Activated CD4-positive, CD25-positive, alpha-beta regulatory T cell (primary cell): ENCODE measurements at regions not wholly inside any gene's neighbourhood (a gene's known extent, or its start where the extent isn't known, plus 50 kb on each side); places are given as distances from the start of the nearest gene placed in this dataset.
"Not testable (repeated sequence)": the region's sequence is repeated elsewhere in the genome, so short reads cannot be mapped to it uniquely, and the experiment has no call there.

Experiments used
- DNase-seq, 4 experiments: peaks; one replicate each; lab custom pipeline; 2025; lab: John Stamatoyannopoulos, UW

DNA sequence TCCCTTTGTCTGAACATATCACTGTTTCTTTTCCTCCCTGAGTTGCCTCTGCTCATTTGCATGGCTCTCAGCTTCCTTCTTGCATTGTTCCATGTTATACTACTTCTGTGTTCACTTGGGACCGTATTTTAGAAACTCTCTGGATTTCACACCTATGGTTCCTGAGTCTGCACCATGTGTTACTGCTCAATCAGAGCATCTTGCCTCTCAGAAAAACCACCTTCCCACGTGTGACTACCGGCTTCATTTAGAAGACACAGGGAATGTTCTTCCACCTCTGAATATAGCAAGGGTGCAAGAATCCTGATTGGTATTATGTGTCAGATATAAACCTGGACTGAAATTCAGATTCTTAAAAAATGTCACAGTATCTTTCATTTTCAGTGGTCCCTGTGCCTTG, 731.2 kb downstream of the TDRD15 start:
- no peak for DNase-seq

DNA sequence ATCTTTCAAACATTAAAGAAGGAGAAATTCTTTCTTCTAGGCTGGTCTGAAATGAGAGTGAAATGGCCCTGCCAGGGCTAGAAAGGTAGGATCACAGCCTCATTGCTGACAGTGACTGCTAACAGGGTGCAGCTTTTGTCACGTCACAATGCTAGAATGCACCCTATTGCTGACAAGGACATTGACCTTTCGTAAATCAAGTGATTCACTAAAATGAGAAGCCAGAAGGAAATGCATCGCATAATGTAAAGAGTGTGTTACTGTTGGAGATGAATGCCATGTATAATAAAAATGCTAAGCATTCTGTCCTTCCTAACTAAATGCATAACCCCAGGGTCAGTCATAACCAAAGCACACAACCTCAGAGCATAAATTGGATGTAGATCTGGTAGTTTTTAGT, 732.9 kb downstream of the TDRD15 start:
- DNase-seq = no peak

DNA sequence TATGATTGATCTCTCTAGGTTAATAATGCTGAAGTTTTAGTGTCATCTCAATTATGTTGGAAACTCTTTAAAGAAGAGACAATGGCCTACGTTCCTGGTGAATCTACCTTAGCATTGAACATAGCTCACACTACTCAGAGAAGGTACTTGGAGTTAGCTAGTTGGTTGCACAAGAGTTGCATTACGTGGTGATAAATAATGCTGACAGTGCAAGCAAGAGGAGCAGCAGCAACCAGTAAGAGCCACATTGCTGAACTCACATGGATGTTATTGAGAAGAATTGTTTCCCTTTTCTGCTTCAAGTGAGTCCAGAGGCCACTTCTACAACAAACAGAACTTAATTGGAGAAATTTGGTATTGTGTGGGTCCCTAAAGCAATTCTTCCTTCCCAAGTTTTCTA, 737.1 kb downstream of the TDRD15 start:
- no peak for DNase-seq

DNA sequence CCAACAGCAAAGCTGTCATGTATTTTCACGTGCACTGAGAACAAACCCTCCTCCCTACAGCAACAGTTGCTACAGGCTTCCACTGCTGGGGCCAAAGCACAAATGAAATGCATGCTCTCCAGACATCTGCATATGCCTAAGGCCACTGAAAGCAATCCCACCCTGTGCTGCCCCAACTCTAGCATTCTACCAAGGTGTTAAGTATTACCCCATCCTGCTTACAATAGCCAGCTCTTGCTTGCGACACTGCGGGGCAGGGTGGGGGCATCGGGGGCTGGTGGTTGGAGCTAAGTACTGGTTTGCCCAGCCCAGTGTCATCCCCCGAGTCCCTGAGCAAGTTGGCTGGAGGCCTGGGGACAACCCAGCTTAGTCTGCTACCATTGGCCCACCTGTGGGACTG, 742.5 kb downstream of the TDRD15 start:
- no peak for DNase-seq

- DNase-seq = no peak
Observed at GRCh38 chr2:21887881-21888280, 764.1 kb downstream of the TDRD15 start.

GRCh38 chr2:21890041-21890440, 766.3 kb downstream of the TDRD15 start:
- DNase-seq = no peak

- no peak for DNase-seq
Observed at GRCh38 chr2:21890716-21891115, 766.9 kb downstream of the TDRD15 start.

GRCh38 chr2:21891191-21891590, 767.4 kb downstream of the TDRD15 start:
- no peak for DNase-seq

DNA sequence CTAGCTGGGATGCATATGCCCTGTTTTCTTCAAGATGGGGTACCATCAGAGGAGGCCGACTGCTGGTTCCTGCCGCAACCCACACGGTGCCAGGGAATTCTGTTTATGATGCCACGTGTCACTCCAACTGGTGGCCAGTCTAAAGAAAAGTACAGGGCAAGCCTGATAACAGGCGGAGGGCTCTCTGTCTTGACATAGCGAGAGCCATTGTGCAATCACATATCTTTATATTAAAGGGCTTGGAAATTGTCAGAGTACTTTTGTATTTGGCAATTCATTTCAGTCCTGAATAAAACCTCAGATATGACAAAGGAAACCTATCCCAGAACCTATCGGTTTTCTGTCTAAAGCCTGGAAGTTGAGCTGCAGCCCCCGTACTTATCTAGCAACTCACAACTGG, 768.4 kb downstream of the TDRD15 start:
- no peak for DNase-seq

GRCh38 chr2:21895200-21895599, 771.4 kb downstream of the TDRD15 start:
- DNase-seq = no peak

DNA sequence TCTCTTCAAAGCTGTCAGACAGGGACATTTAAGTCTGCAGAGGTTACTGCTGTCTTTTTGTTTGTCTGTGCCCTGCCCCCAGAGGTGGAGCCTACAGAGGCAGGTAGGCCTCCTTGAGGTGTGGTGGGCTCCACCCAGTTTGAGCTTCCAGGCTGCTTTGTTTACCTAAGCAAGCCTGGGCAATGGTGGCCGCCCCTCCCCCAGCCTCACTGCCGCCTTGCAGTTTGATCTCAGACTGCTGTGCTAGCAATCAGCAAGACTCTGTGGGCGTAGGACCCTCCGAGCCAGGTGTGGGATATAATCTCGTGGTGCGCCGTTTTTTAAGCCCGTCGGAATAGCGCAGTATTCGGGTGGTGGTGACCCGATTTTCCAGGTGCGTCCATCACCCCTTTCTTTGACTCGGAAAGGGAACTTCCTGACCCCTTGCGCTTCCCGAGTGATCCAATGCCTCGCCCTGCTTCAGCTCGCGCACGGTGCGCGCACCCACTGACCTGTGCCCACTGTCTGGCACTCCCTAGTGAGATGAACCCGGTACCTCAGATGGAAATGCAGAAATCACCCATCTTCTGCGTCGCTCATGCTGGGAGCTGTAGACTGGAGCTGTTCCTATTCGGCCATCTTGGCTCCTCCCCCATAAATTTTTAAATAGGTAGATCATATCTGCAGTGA, 785.1 kb downstream of the TDRD15 start:
- not testable (repeated sequence) for DNase-seq

GRCh38 chr2:21910832-21911507, 787.2 kb downstream of the TDRD15 start:
- DNase-seq = no peak

DNA sequence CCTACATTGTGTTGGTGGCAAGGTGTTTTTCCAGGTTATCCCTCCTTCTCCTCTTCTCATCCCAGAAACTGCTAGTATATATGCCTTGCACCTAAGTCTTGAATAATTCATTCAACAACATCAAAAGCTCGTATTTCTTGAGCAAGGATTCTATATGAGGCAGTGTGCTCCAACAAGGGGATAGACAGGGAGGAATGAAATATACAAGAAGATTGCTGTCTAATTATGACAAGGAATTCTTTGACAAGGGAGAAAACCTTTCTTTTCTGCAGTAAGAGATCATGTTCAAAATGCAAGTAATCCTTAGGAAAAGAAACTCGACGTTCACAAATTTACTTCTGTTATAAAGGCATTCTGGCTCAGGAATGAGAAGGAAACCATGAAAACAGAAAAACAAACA, 788.6 kb downstream of the TDRD15 start:
- DNase-seq = no peak

GRCh38 chr2:21915201-21915600, 791.4 kb downstream of the TDRD15 start:
- DNase-seq = no peak

- no peak for DNase-seq
Observed at GRCh38 chr2:21916934-21917522, 793.3 kb downstream of the TDRD15 start.

DNA sequence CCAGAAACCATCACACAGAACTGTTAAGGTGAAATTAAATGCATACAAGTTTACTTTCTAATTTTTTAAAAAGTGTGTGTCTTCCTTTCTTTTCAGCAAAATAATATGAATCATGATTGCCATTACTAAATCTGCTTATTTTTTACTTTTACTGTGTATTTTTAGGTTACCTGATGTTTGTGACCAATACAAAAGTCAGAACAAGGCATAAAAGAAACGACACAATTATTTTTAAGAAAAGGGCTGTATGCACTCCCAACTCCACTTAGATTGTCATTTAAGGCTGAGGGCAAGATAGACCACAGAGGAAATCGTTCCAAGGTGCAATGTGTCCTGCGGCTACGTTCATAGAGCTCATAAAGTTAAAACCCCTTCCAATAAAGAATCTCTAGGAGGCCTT, 797.0 kb downstream of the TDRD15 start:
- no peak for DNase-seq

DNA sequence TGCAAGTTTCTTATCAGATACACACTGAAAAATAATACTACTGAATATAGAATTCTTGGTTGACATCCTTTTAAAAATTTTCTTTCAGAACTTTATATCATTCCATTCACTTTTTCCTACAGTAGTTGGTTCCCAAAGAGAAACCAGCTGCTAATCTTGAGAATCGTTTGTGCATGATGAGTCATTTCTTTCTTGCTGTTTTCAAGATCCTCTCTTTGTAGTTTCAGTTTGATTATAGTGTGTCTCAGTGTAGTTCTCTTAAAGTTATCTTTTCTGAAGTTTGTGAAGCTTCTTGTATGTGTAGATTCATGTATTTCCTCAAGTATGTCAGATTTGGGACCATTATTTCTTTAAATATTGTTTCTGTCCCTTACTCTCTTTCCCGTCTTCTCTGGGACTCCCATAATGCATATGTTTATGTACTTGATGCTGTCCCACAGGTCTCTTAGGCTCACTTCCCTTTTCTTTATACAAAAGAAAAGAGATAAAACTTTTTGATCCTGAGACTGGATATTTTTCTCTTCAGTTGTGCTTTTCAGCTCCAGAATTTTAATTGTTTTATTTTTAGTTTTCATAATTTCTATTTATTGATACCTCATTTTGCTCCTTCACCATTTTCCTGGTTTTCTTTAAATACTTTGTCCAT, 801.0 kb downstream of the TDRD15 start:
- no peak for DNase-seq

GRCh38 chr2:21928292-21928691, 804.5 kb downstream of the TDRD15 start:
- DNase-seq = no peak

- no peak for DNase-seq
Observed at GRCh38 chr2:21930226-21930625, 806.5 kb downstream of the TDRD15 start.

DNA sequence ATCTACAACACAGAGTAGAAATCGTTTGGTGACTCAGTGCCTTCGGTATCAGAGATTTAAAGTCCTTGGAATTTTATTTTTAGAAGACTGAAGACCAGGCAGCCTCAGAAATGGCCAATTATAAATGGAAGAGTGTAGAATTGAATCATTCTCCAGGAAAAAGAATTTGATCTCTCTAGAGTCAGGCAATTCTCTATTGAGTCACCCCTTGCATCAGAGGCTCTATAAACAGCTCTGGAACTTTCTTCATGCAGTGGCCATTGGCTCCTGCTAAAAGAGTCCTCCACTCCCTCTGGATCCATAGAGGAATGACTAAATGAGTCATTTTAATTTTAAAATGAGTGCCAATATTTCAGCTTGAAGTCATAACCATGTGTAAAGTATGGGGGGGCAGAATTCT, 816.2 kb downstream of the TDRD15 start:
- no peak for DNase-seq

DNA sequence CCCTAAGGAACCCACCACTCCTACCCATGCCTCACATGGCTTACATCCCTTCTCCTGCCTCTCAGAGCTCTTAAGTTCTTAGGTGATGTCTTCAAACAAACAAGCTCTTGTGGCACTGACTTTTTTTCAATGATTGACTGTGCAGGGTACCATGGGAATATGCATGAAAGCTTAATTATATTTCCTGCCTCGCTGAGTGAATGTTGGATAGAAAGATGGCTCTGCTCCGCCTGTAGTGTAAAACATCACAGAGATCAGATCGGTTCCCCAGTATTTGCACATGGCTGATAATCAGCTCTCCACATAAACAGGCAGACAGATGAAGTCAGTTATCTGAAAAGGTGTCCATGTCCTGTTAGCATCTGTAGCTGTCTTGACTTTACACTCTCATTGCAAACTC, 820.8 kb downstream of the TDRD15 start:
- DNase-seq = no peak

DNA sequence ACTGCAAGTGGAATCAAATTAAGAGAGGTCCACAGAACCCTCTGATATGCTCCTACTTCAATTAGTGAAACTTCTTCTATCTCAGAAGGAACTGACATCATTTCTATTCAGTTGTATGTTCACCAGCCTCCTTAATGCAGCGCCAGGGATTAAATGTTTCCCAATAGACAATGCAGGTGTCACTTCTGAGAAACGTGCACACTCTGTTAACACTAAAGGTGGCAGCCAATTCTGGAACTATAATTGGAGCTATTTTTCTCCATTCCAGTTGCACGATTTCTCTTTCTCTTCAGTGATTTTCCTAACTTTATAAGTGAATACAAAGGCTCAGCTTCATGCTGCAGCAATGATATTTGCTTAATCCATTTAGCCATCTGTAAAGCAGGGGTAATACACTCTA, 821.9 kb downstream of the TDRD15 start:
- DNase-seq = no peak

DNA sequence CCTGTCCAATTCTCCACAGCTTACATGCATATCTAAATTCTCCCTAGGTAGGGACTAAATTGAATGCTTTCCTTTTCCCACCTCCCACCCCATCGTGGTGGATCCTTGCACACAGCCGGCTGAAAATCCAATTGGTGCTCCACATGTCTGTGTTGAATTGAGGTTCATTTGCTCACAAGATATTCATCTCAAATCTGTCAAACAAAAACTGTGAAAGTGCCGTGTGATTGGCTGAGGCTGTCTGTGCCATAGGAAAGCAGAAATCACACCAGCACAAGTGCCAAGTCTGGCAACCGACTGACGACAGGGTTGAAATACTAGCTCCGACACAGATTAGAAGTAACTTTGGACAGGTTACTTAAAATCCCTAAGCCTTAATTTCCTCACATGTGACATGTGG, 823.3 kb downstream of the TDRD15 start:
- DNase-seq = no peak
